ENCODE measurements at regions not wholly inside any gene's neighbourhood (a gene's known extent, or its start where the extent isn't known, plus 50 kb on each side); places are given as distances from the start of the nearest gene placed in this dataset.
"Not testable (repeated sequence)": the region's sequence is repeated elsewhere in the genome, so short reads cannot be mapped to it uniquely, and the experiment has no call there.

DNA sequence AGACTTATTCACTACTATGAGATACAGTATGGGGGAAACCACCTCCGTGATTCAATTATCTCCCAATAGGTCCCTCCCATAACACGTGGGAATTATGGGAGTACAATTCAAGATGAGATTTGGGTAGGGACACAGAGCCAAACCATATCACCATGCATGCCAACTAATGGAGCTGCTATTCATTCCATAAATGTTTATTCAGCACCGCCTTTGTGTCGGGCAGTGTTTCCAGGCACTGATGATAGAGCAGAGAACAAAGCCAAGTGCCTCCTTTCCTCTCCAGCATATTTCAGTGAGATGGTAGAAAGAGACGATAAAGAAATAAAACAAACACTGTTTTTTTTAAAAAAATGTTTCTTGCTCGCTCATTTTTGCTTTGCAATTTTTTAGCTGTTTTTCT lies 295.9 kb upstream of the FOXK1 start:
- no peak for DNase-seq (ENCODE audit: low read depth, low spot score)
- Histone ChIP-seq H3K9ac (ENCODE audit: insufficient read length) (no peak overlapping the region), H3K4me3 (no peak overlapping the region), H3K36me3 (ENCODE audit: insufficient read depth, low read length) (no peaks in the 10 kb centered on the region), H3K9me3 (ENCODE audit: low read depth, low read length) (no peaks in the 10 kb centered on the region), H3K27ac (no peak overlapping the region)
- TF ChIP-seq FOXP2 (optimal IDR thresholded peaks at IDR 0.05; ENCODE audit: control extremely low read depth, extremely low read length, insufficient read depth): no peak
- no peak for TF ChIP-seq EZH2 (IDR thresholded peaks at IDR 0.05)
- TF ChIP-seq POLR2AphosphoS5 (IDR thresholded peaks at IDR 0.05; ENCODE audit: borderline replicate concordance, low read depth, low read length): no peak

- H3K9me3 ChIP-seq (ENCODE audit: low read depth, low read length); DNase-seq (ENCODE audit: low read depth, low spot score); H3K27ac ChIP-seq; H3K4me3 ChIP-seq; H3K36me3 ChIP-seq (ENCODE audit: insufficient read depth, low read length); H3K9ac ChIP-seq (ENCODE audit: insufficient read length): not testable (repeated sequence)
These were observed 291.0 kb upstream of the FOXK1 start for GRCh38 chr7:4391103-4391502.

DNA sequence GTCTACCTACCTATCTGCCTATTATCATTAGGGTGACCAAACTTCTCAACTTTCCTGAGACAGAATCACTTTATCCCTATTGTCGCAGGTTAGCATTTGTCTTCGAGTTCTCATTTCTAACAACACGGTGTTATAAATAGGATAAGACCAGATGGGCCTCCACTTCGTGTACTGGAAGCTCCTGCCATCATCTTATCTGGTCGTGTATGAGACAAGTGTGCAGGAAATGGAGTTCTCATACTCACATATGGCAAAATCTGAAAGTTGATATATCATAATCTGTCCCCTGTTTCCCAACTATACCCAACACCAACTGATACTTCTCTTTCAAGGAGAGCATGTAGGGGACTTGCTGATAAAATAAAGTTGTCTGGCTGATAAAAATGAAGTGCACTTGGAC lies 287.4 kb upstream of the FOXK1 start:
- TF ChIP-seq POLR2AphosphoS5 (IDR thresholded peaks at IDR 0.05; ENCODE audit: borderline replicate concordance, low read depth, low read length) (no peak), EZH2 (IDR thresholded peaks at IDR 0.05) (no peak), FOXP2 (optimal IDR thresholded peaks at IDR 0.05; ENCODE audit: control extremely low read depth, extremely low read length, insufficient read depth) (no peak)
- H3K4me3 ChIP-seq: no peak overlapping the region
- DNase-seq (ENCODE audit: low read depth, low spot score): no peak
- H3K9ac ChIP-seq (ENCODE audit: insufficient read length): no peak overlapping the region
- H3K27ac ChIP-seq: no peak overlapping the region
- H3K9me3 ChIP-seq (ENCODE audit: low read depth, low read length): no peaks in the 10 kb centered on the region
- no peaks in the 10 kb centered on the region for H3K36me3 ChIP-seq (ENCODE audit: insufficient read depth, low read length)

- no peak for TF ChIP-seq EZH2 (IDR thresholded peaks at IDR 0.05)
- Histone ChIP-seq H3K27ac (no peak overlapping the region), H3K36me3 (ENCODE audit: insufficient read depth, low read length) (no peaks in the 10 kb centered on the region), H3K9ac (ENCODE audit: insufficient read length) (no peak overlapping the region), H3K9me3 (ENCODE audit: low read depth, low read length) (no peaks in the 10 kb centered on the region), H3K4me3 (no peak overlapping the region)
- DNase-seq (ENCODE audit: low read depth, low spot score): no peak
These were observed 283.0 kb upstream of the FOXK1 start for GRCh38 chr7:4399121-4399520.

DNA sequence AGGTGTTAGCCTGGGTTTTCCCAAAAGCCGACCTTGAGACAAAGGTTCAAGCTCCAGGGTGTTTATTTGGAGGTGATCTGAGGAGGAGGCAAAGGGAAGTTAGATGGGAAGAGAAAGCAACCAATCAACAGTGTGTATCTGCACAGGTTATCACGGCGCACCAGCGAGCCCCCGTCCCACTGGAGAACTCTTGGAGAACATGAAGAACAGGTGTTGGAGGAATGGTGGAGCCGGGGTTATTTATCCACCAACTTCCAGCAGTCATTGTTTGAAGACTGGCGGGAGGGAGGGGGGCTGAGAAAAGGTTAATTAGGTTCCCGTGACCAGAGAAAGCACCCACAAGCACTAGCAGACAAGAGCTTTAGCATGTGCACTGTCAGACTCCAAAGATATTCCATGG lies 282.5 kb upstream of the FOXK1 start:
- TF ChIP-seq EZH2 (IDR thresholded peaks at IDR 0.05) (no peak), FOXP2 (optimal IDR thresholded peaks at IDR 0.05; ENCODE audit: control extremely low read depth, extremely low read length, insufficient read depth) (no peak), POLR2AphosphoS5 (IDR thresholded peaks at IDR 0.05; ENCODE audit: borderline replicate concordance, low read depth, low read length) (no peak)
- Histone ChIP-seq H3K9ac (ENCODE audit: insufficient read length) (no peak overlapping the region), H3K9me3 (ENCODE audit: low read depth, low read length) (no peaks in the 10 kb centered on the region), H3K27ac (no peak overlapping the region), H3K36me3 (ENCODE audit: insufficient read depth, low read length) (no peaks in the 10 kb centered on the region), H3K4me3 (no peak overlapping the region)
- no peak for DNase-seq (ENCODE audit: low read depth, low spot score)

DNA sequence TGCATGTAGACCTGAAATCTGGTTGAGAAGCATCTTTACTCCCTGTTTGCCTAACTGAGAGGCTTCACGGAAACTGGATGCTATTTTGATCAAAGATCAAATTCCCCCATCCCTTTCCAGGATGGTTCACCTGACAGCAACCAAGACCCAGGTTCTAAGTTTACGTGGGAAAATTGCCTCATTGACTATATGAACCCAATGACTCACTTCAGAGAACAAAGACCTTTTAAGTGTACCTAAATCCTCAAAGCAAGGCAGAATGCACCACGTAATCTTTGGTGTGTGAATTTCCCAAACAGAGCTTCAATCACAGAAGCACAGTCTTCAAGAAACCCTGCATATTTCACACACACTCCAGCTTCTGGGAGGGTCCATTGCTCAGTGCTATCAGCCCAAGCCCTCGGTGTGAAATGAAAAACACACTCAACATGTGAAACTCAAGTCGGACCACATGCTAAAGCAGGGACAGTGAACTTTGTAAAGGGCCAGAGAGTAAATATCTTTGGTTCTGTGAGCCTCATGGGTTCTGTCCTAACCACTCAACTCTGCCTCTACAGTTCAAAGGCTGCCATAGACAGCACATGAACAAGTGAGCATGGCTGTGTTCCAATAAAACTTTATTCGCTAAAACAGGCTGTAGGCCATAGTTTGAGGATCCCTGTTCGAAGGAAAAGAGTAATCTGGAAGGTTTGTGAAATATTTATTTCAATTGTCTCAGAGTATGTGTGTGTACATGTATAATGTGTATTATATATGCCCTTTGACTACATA lies 275.6 kb upstream of the FOXK1 start:
- TF ChIP-seq FOXP2 (optimal IDR thresholded peaks at IDR 0.05; ENCODE audit: control extremely low read depth, extremely low read length, insufficient read depth): no peak
- TF ChIP-seq POLR2AphosphoS5 (IDR thresholded peaks at IDR 0.05; ENCODE audit: borderline replicate concordance, low read depth, low read length): no peak
- TF ChIP-seq EZH2 (IDR thresholded peaks at IDR 0.05): no peak
- no peaks in the 10 kb centered on the region for H3K9me3 ChIP-seq (ENCODE audit: low read depth, low read length)
- H3K27ac ChIP-seq: no peak overlapping the region
- no peaks in the 10 kb centered on the region for H3K36me3 ChIP-seq (ENCODE audit: insufficient read depth, low read length)
- DNase-seq (ENCODE audit: low read depth, low spot score): no peak
- H3K4me3 ChIP-seq: no peak overlapping the region
- no peak overlapping the region for H3K9ac ChIP-seq (ENCODE audit: insufficient read length)

- TF ChIP-seq EZH2 (IDR thresholded peaks at IDR 0.05) (no peak), POLR2AphosphoS5 (IDR thresholded peaks at IDR 0.05; ENCODE audit: borderline replicate concordance, low read depth, low read length) (no peak), FOXP2 (optimal IDR thresholded peaks at IDR 0.05; ENCODE audit: control extremely low read depth, extremely low read length, insufficient read depth) (no peak)
- Histone ChIP-seq H3K9me3 (ENCODE audit: low read depth, low read length) (no peaks in the 10 kb centered on the region), H3K9ac (ENCODE audit: insufficient read length) (no peak overlapping the region), H3K36me3 (ENCODE audit: insufficient read depth, low read length) (no peaks in the 10 kb centered on the region), H3K4me3 (no peak overlapping the region), H3K27ac (no peak overlapping the region)
- DNase-seq (ENCODE audit: low read depth, low spot score): no peak
These were observed 272.1 kb upstream of the FOXK1 start for GRCh38 chr7:4409946-4410345.

DNA sequence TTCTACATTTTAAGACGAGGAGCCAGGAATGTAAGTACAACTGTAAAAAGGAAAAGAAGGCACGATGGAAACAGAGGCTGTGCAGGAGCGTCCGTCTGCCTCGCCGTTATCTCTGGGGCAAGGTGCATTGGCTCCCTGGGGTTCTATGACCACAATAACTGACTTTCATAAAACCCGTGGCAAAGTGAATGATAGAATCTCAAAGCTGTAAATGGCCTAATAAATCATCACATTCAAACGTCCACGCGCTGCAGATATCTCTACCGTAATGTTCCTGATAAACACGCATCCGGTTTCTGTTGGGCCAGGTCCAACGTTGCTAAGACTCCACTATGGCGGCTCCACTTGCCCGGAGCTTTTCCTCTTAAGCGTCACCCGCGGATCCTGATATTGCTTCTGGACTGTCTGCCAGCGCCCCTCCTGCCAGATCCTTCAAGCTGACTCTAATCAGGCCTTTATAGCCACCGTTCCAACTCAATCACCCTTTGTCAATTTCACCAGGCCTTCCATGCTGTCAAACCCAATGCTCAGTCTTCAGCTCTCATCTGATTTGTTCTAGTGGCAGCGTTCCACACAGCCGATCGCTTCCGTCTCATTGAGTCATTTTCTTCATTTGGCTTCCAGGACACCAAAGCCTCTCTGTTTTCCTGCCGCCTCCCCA lies 265.6 kb upstream of the FOXK1 start:
- no peak for DNase-seq (ENCODE audit: low read depth, low spot score)
- peak overlapping the region; percentile 59 for H3K4me3 ChIP-seq
- no peak overlapping the region for H3K9ac ChIP-seq (ENCODE audit: insufficient read length)
- no peaks in the 10 kb centered on the region for H3K36me3 ChIP-seq (ENCODE audit: insufficient read depth, low read length)
- H3K27ac ChIP-seq: no peak overlapping the region
- H3K9me3 ChIP-seq (ENCODE audit: low read depth, low read length): no peaks in the 10 kb centered on the region
- no peak for TF ChIP-seq POLR2AphosphoS5 (IDR thresholded peaks at IDR 0.05; ENCODE audit: borderline replicate concordance, low read depth, low read length)
- no peak for TF ChIP-seq EZH2 (IDR thresholded peaks at IDR 0.05)
- TF ChIP-seq FOXP2 (optimal IDR thresholded peaks at IDR 0.05; ENCODE audit: control extremely low read depth, extremely low read length, insufficient read depth): no peak

- DNase-seq (ENCODE audit: low read depth, low spot score): no peak
- Histone ChIP-seq H3K36me3 (ENCODE audit: insufficient read depth, low read length) (no peaks in the 10 kb centered on the region), H3K4me3 (no peak overlapping the region), H3K9me3 (ENCODE audit: low read depth, low read length) (0 out of 2 replicates have a peak, but pooled peaks cover 2% of the 10 kb centered on the region), H3K27ac (no peak overlapping the region), H3K9ac (ENCODE audit: insufficient read length) (no peak overlapping the region)
- no peak for TF ChIP-seq EZH2 (IDR thresholded peaks at IDR 0.05)
- TF ChIP-seq POLR2AphosphoS5 (IDR thresholded peaks at IDR 0.05; ENCODE audit: borderline replicate concordance, low read depth, low read length): no peak
- no peak for TF ChIP-seq FOXP2 (optimal IDR thresholded peaks at IDR 0.05; ENCODE audit: control extremely low read depth, extremely low read length, insufficient read depth)
These were observed 253.6 kb upstream of the FOXK1 start for GRCh38 chr7:4428526-4428925.

Measured in SK-N-MC (cell line).